HG02852 (cell line): ENCODE measurements at regions not wholly inside any gene's neighbourhood (a gene's known extent, or its start where the extent isn't known, plus 50 kb on each side); places are given as distances from the start of the nearest gene placed in this dataset.
"Not testable (repeated sequence)": the region's sequence is repeated elsewhere in the genome, so short reads cannot be mapped to it uniquely, and the experiment has no call there.

Experiments
- ATAC-seq: cut with Tn5 transposase; IDR thresholded peaks from one replicate; pipeline ENCODE4 v1.9.1; 2021; ENCODE audit warnings: mild to moderate bottlenecking, moderate library complexity; ENCODE audit not compliant: unreplicated experiment

DNA sequence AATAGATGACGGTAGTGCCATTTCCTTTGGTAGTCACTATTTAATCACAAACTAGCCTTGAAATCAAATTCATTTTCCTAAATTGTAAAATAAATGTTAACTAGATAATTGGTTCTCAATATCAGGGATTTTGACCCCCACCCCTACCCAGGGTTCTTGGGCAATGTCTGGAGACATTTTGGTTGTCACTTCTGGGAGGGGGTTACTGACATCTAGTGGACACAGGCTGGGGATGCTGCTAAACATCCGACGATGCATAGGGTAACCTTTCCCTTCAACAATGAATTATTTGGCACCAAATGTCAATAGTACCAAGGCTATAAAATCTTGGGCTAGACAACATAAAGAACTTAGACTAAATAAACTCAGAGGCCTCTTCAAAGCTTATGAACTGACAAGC lies 285.8 kb upstream of the TRPC5 start:
- no peak for ATAC-seq

DNA sequence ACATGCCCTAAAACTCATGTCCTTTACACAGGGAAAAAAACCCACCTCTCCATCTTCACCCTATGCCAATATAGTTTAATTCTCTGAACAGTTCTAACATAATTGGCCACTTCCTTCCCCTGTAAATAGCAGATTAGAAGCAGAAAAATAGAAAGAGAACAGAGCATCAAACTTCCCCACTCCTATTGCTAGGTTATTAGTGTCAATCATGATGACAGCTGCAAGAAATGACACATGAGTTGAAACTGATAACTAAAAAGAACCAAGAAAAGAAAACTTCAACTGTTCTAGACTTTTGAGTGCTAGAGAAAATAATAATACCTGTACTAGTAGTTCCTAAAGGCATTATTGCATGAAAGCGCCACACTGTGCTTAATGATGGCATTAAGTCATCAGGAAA lies 284.5 kb upstream of the TRPC5 start:
- ATAC-seq, result no peak

DNA sequence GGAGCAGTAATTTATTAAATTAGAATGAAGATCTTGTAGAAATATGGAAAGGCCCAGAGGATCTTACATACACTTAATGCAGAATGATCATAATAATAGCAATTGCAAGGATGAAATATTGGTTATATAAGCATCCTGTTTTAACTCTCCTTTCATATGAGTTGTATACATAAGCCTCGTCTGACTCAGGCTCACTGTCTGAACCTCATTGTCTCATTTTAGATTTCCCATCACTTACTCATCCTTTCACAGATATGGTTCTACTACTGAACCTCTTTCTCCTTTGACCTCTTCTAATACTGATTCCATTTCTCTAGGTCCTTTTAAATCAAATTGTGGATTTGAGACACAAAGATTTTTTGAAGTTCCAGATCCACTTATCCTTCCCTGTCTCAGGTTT lies 277.3 kb upstream of the TRPC5 start:
- ATAC-seq, result no peak

DNA sequence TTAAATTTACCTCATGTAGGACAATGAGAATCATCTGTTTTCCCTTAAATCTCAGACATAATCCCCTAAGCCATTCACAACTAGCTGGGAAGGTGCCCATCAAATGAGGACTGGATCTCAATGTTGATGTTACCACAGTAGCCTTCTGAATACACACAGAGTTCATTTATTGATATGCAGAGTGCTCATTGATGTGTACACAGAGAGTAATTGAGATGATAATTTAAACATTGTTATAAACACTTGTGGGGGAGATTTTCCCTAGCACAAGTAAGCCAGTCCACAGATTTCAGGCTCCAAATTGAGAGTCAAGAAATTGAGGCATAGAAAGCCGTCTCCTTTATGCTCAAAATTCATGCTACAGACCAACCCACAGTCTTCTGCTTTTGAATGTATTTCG lies 273.4 kb upstream of the TRPC5 start:
- ATAC-seq, result no peak

DNA sequence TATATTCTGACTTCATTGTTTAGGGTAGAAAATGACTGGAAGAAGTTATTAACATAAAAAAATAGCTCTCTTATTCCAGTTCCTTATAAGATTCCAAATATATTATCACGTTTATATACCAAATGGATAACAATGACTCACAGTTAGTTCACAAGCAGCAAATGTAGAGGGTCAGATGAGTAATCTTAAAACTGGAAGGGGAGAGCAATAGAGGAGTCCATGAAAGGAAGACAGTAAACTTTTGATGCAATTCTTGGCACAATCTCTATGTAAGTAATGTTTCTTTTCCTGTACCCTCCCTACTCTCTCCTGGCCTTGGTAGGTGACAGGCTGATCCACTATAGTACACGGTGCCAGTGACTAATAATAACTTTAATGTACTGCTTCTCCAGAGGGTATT lies 259.0 kb upstream of the TRPC5 start:
- no peak for ATAC-seq

DNA sequence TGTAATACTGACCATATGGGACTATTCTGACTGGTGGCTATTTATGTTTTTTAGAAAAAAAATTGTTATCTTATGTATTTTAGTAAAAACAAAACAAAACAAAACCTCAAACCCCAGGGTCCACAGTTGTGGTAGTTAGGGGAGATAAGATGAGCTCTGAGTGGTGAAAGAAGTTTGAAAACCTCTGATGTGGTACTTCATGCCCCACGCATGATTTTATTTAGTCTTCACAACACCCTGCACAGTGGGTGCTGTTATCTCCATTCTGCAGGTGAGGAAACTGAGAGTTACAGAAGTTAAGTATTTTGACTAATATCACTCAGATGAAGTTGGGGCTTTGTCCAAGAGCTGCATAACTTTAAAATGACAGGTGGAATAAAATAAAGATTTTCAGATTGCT lies 230.6 kb upstream of the TRPC5 start:
- peak; percentile 79 for ATAC-seq

DNA sequence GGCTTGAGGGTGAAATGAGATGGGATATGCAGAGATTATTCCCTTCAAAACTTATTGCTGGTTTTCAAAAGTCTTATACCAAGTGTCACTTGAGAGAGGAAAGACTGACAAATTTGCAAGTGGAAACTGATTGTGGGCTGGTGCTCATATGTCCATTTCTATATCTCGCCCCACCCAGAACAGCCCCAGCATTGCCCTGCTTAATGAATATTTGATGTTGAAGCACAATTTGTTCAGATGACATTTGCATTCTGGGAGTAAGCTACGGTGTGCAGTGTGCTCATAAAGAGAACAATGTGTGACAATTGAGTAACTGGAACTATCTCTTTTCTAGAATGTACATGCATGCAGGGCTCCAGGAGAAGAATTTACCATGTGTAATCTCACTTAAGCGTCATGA lies 223.5 kb upstream of the TRPC5 start:
- no peak for ATAC-seq

DNA sequence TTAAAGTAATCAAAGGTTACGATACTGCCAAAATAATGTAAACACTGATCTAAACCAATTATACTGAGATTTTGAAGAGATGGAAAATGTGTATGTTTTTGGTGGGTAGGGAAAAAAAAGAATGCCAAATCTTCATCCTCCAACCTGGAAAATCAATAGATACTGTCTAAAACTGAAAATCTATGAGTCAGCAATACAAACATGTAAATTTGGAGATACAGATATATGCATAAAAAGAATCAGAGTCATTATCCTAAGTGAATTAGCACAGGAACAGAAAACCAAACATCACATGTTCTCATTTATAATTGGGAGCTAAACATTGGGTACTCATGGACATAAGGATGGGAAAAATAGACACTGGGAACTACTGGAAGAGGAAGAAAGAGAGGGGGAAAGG lies 197.4 kb upstream of the TRPC5 start:
- no peak for ATAC-seq

DNA sequence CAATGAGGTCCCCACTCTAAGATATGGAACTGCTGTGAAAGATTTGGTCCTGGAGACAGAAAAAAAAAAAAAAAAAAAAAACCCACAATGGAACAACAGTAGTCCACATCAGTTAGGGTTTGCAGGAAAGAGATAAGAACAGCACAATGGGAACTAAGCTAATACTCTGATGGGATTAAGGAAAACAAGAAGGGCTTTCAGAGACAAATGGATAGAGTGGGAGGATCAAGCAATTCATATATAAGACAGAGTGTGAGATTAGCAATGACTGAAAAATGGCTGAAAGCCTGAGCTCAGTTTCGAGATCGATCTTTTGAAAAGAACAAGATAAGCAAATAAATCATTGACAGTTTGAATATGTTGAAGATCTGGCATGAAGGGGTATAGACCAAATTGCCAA lies 188.4 kb upstream of the TRPC5 start:
- ATAC-seq, result no peak

DNA sequence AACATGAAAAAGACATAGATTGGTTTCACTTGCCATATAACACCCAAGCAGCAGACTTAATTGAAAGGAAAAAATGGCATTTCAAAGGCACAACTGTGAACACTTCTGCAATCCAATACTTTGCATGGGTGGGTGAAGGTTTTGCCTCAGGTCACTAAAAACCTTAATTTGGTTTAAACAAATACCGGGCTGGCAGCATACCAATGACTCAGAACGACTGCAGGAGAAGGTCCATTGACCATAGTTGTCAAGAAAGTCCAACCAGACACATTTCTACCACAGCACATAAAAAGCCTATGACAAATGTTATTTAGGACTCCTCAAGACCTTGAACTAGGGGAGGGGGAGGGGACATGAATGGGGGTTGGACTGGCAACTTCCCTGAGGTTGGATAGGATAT lies 183.6 kb upstream of the TRPC5 start:
- no peak for ATAC-seq

DNA sequence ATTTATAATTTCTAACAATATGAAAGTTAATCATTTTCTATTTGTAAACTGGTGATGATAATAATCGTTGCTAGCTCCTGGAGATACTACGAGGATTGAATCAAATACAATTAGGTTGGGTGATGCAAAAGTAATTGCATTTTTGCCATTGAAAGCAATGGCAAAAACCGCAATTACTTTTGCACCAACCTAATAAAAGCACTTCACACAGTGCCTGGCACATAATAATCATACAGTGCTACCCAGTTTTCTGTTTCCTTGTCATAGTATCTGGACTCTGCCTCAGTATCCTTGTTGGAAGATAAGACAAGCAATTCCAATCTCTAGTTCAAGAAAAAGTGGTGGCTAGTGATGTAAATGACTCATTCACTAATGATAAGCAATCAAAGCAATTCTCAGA lies 176.8 kb upstream of the TRPC5 start:
- ATAC-seq, result no peak

DNA sequence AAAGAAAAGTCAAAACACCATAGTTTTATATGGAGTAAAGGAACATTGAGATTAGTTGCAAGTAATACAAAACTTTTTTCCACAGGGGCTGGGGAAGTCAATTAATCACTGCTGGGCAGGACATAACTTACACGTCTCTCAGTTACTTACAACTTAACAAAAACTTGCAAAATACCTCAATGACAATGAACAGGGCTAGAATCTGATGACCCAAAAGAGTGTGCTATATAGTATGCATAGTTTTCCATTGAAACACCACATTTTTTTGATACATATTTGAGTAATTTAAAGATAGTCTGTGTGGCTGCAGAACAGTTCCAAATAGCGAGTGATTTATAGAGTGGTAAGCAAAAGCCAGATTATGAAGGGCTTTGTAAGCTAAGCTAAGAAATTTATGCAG lies 172.3 kb upstream of the TRPC5 start:
- ATAC-seq, result no peak

DNA sequence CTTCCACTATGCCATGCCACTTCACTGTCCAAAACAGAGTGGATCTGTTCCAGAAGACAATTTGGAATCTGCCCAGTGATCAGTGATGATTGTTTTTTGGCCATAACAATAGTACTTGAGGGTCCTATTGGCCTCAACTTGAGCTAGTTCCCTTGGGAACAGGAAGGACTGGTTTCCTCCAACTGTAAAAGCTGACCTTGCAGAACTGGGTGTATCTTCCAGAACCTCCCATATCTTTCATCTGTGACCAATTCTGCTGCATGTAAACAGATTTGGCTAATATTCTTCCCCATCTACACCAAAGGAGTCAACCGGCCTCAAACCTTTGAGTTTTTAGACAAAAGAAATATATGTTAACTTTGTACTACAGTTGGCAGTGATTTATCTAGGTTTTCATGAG lies 165.1 kb upstream of the TRPC5 start:
- no peak for ATAC-seq

DNA sequence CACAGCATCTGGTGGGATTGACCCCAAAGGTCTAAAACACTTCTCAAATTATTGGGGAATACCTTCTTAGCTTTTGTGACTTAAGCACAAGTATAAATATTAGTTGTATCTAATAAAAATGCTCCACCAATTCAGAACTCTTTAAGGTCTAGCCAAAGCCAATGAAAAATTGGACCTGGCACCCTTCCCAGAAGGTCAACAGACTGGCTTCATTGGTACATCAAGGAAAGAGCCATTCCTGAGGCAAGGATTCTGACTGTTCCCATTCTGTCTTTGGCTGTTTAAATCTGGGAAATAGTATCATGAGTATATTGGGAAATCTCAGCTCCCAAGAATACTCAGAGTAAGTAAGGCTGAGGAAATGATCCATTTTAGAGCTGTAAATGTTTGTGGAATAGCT lies 153.0 kb upstream of the TRPC5 start:
- ATAC-seq, result no peak

DNA sequence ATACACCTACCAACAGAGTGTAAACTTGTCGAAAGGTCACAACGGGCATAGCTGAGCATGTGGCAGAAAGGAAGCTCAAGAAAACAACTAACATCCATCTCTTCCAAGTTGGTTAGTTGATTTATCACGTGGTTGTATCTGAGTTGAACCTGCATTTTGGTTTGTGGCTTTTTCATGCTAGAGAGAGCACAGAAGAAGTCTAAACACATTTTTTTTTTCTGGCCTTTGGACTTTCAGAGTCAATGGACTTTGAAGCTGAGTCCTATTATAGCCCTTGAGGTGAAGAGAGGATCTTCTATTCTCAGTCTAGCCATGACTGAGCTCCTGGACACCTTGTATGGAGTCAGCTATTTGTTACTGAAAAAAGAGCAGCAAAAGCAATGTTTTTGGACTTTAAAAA lies 150.6 kb upstream of the TRPC5 start:
- ATAC-seq, result no peak

DNA sequence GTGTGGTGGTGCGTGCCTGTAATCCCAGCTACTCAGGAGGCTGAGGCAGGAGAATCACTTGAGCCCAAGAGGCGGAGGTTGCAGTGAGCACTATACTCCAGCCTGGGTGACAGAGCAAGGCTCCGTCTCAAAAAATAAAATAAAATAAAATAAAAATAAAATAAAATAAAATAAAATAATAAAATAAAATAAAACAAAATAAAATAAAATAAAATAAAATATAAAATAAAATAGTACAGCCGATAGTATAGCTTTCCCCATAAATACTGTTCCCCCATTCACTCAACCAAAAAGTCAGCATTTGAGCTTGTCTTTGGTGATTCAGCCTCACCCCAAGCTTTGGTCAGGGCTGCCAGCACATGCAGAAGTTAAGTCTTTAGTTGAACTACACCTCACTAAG lies 144.2 kb upstream of the TRPC5 start:
- ATAC-seq, result not testable (repeated sequence)

DNA sequence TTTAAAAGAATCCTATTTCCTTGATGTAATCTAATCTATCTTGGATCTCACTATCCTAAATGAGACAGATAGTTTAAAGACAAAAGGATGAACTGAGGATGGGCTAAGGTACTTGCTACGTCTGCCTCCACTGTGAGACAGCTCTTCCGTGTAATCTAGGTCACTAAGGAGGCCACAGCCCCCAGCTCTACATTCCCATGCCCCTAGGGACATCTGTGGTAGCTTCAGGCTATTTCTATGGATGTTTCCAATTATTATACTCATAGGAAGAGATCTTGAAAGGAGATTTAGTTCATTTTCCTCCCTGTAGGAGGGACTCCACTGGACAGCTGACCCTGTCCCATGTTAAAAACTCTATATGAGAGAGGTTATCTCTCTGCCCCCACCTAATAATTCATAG lies 140.8 kb upstream of the TRPC5 start:
- ATAC-seq, result no peak

DNA sequence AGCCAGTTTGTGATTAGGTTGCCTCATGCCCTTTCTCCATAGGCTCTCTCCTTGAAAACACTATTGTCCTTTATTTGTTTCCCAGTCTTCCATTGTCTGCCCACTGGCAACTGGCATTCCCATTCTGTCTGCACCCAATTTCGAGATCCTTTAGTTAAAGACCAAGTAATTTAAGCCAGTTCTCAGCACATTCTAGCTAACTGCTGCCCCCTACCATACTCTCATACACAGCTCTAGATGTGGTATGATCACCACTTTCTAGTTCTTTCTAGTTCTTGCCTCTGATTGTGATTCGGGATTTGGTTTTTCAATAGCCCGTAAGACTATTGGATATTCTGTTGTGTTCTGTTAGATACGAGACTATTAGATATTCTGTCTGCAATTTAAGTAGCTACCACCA lies 135.8 kb upstream of the TRPC5 start:
- ATAC-seq, result no peak

DNA sequence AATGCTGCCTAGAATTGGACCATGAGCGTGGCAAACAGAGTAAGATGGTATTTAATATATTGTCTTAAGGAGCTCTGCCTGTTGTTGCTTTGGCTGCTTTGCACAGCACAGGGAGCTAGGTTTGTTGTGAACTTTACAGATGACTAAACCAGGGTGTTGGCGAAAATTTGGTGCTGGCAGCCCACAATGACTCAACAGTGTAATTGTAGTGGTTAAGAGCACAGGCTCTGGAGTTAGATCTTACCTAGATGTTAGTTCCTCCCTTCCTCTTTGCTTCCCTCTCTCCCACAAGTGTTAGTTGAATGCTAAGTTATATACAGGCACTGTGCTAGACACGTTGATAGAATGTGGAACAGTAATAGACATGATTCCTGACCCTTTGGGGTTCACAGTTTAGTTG lies 128.9 kb upstream of the TRPC5 start:
- ATAC-seq, result peak; percentile 68

DNA sequence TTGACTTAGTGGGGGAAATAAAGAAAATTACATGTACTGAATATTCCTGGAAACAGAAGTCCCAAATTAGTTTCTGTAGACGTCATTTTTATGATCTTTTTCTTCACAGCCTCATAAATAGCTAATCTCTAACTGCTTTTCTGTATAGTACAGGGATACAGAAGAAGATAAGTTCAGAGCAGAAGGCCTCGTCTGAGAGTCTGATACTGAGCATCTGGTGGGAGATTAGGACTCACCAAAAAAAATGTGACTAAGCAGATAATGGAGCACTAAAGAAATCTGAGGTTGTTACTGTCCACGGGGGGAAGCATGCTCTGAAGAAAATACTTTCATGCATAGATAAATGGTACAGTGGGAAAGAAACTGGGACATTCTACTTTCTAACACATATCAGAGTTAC lies 115.3 kb upstream of the TRPC5 start:
- no peak for ATAC-seq

DNA sequence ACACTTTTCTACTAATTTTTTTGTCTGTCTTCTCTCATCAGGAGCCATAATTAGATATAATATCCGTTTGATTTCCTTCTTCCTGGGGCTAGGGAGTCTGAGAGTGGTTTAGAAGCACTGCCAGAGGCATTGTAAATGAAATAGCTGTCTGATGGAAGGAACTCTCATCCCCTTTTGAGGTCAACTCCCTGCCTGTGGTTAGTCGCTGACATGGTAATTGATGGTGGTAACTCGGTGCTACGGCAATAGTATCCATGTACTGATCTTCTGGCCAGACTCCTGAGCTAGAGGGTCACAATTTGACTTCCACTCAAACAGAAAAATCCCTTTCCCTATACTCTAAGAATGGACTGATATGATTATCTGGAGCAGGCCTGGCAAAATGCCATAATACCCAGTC lies 108.1 kb upstream of the TRPC5 start:
- ATAC-seq, result no peak

DNA sequence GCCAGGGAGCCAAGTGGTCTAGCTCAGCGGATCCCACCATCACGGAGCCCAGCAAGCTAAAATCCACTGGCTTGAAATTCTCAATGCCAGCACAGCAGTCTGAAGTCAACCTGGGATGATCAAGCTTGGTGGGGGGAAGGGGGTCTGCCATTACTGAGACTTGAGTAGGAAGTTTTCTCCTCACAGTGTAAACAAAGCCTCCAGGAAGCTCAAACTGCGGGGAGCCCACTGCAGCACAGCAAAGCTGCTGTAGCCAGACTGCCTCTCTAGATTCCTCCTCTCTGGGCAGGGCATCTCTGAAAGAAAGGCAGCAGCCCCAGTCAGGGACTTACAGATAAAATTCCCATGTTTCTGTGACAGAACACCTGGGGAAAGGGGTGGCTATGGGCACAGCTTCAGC lies 98.8 kb upstream of the TRPC5 start:
- not testable (repeated sequence) for ATAC-seq

DNA sequence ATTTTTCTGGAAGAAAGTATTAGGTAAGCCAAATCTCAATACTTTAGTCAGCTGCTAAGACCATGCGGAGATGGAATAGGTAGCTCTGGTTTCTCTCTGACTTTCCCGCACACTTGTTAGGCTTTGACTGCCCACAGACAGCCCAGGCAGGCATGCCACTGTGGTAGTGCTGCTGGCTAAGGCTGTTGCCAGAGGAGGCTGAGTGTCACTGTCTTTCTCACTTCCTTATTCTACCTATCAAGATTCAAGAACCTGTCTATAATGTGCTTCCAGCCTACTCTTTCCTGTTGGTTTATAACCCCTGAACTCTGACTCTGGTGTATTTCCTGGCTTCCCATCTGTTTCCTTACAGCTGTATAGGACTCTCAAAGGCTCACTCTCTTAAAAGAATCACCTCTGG lies 81.8 kb upstream of the TRPC5 start:
- no peak for ATAC-seq

DNA sequence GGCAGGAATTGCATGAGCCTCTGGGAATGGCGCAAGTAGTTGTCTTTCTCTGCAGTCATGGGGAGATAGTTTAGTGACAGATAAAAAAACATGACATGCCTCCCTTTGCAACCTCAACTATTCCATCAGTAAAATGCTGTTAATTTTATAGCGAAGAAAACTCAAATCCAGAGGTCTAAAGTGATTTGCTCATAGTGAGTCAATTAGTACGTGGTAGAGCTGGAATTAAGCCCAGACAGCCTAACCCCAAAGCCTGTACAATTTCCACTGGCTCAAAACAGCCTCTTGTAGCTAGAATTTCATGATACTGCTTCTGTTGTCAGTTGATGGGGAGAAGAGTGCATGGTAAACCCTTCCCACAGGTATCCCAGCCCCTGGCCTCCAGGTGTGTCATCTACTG lies 81.3 kb upstream of the TRPC5 start:
- ATAC-seq, result no peak
